WTC11 (cell line): ENCODE measurements at regions not wholly inside any gene's neighbourhood (a gene's known extent, or its start where the extent isn't known, plus 50 kb on each side); places are given as distances from the start of the nearest gene placed in this dataset.

ENCODE experiments used
- ATAC-seq: fragments of 200-7000 bp; cut with Tn5 transposase; 2 replicates; pipeline ENCODE4 v1.10.0; 2021; ENCODE audit warnings: mild to moderate bottlenecking, moderate library complexity
- CTCF ChIA-PET: fragments of 300-600 bp; sonication (Branson Sonifier 250); formaldehyde crosslinking; loops from one replicate; lab custom pipeline; 2021; ENCODE audit warnings: antibody characterized with exemption; lab: Charles Lee
- POLR2A ChIA-PET: fragments of 350-600 bp; sonication (Branson Sonifier 250); formaldehyde crosslinking; loops from one replicate; lab custom pipeline; 2021; ENCODE audit warnings: antibody characterized with exemption; lab: Charles Lee
- DNase-seq: peaks from one replicate; pipeline ENCODE4 v3.0.0; 2021; ENCODE audit warnings: low spot score
- H3K27ac Mint-ChIP-seq: 2 replicates; pipeline ENCODE4 v1.8.0; 2021; ENCODE audit warnings: mixed read lengths
- H3K27me3 Mint-ChIP-seq: 2 replicates; pipeline ENCODE4 v1.8.0; 2021; ENCODE audit warnings: low read depth, mild to moderate bottlenecking, moderate library complexity, mixed read lengths
- H3K36me3 Mint-ChIP-seq: 2 replicates; pipeline ENCODE4 v1.8.0; 2021; ENCODE audit warnings: mixed read lengths
- H3K4me1 Mint-ChIP-seq: 2 replicates; pipeline ENCODE4 v1.8.0; 2022; ENCODE audit warnings: mixed read lengths
- H3K4me3 Mint-ChIP-seq: 2 replicates; pipeline ENCODE4 v1.8.0; 2021; ENCODE audit warnings: mild to moderate bottlenecking, moderate library complexity, mixed read lengths
- H3K9me3 Mint-ChIP-seq: 2 replicates; pipeline ENCODE4 v1.8.0; 2021; ENCODE audit warnings: mixed read lengths
- AR ChIP-seq: fragments of 250-450 bp; sonication (Bioruptor Pico); IDR thresholded peaks from 2 replicates; pipeline ENCODE4 v1.9.0; 2021; ENCODE audit warnings: mild to moderate bottlenecking
- ARID4B ChIP-seq: sonication (generic); formaldehyde crosslinking; IDR thresholded peaks from 2 replicates; pipeline ENCODE4 v1.8.0; 2023; ENCODE audit warnings: missing genetic modification reagents, mild to moderate bottlenecking, borderline replicate concordance
- ATF3 ChIP-seq: sonication (generic); formaldehyde crosslinking; conservative IDR thresholded peaks from 2 replicates; pipeline ENCODE4 v1.8.1; 2022; ENCODE audit warnings: mild to moderate bottlenecking, missing genetic modification reagents
- E2F5 ChIP-seq: sonication (generic); formaldehyde crosslinking; IDR thresholded peaks from 2 replicates; pipeline ENCODE4 v1.8.1; 2022; ENCODE audit warnings: mild to moderate bottlenecking, moderate library complexity, missing genetic modification reagents
- HMGXB4 ChIP-seq: sonication (generic); formaldehyde crosslinking; IDR thresholded peaks from 2 replicates; pipeline ENCODE4 v1.8.1; 2023; ENCODE audit warnings: mild to moderate bottlenecking, moderate library complexity, missing genetic modification reagents
- MYBL2 ChIP-seq: sonication (generic); formaldehyde crosslinking; IDR thresholded peaks from 2 replicates; pipeline ENCODE4 v1.8.1; 2023; ENCODE audit warnings: mild to moderate bottlenecking, moderate library complexity, missing genetic modification reagents
- NFE2L1 ChIP-seq: sonication (generic); formaldehyde crosslinking; IDR thresholded peaks from 2 replicates; pipeline ENCODE4 v1.8.1; 2023; ENCODE audit warnings: missing genetic modification reagents
- RELA ChIP-seq: sonication (generic); formaldehyde crosslinking; IDR thresholded peaks from 2 replicates; pipeline ENCODE4 v1.8.1; 2022; ENCODE audit warnings: missing genetic modification reagents, mild to moderate bottlenecking, borderline replicate concordance
- RORB ChIP-seq: fragments of 250-450 bp; sonication (Bioruptor Pico); IDR thresholded peaks from 2 replicates; pipeline ENCODE4 v1.9.0; 2021; ENCODE audit warnings: mild to moderate bottlenecking
- SMAD4 ChIP-seq: sonication (generic); formaldehyde crosslinking; IDR thresholded peaks from 2 replicates; pipeline ENCODE4 v1.8.0; 2022; ENCODE audit warnings: mild to moderate bottlenecking, missing genetic modification reagents
- SP1 ChIP-seq: sonication (generic); formaldehyde crosslinking; conservative IDR thresholded peaks from 2 replicates; pipeline ENCODE4 v1.8.1; 2022; ENCODE audit warnings: missing genetic modification reagents
- USF1 ChIP-seq: sonication (generic); formaldehyde crosslinking; IDR thresholded peaks from 2 replicates; pipeline ENCODE4 v1.8.0; 2022; ENCODE audit warnings: mild to moderate bottlenecking, missing genetic modification reagents
- ZNF232 ChIP-seq: sonication (generic); formaldehyde crosslinking; IDR thresholded peaks from 2 replicates; pipeline ENCODE4 v1.8.0; 2022; ENCODE audit warnings: mild to moderate bottlenecking, missing genetic modification reagents
- ZNF317 ChIP-seq: sonication (generic); formaldehyde crosslinking; IDR thresholded peaks from 2 replicates; pipeline ENCODE4 v1.8.1; 2023; ENCODE audit warnings: low read depth, mild to moderate bottlenecking, moderate library complexity, missing genetic modification reagents, borderline replicate concordance
- ZNF671 ChIP-seq: fragments of 250-450 bp; sonication (Bioruptor Pico); IDR thresholded peaks from 2 replicates; pipeline ENCODE4 v1.8.0; 2021; ENCODE audit warnings: mild to moderate bottlenecking

- Mint-ChIP-seq H3K4me1 (peaks cover 34% of the 10 kb centered on the region), H3K4me3 (no peak overlapping the region), H3K9me3 (no peaks in the 10 kb centered on the region; the same call in 1 of the 2 replicates), H3K36me3 (no peaks in the 10 kb centered on the region), H3K27ac (peak overlapping the region; percentile 52), H3K27me3 (no peaks in the 10 kb centered on the region)
- ChIA-PET CTCF (no interaction called here), POLR2A (no interaction called here)
- no peak for TF ChIP-seq NFE2L1 (CRISPR knock-in tag)
- no peak for DNase-seq
- no peak for ATAC-seq
Measured at GRCh38 chr4:152064753-152065152, 303.9 kb upstream of the GATB start.

- Mint-ChIP-seq H3K9me3 (no peaks in the 10 kb centered on the region; the same call in 1 of the 2 replicates), H3K36me3 (no peaks in the 10 kb centered on the region), H3K27ac (no peak overlapping the region)
- no peak for DNase-seq
- no peak for TF ChIP-seq ZNF317 (CRISPR knock-in tag)
- TF ChIP-seq AR = no peak
- TF ChIP-seq HMGXB4 (CRISPR knock-in tag) = no peak
- no peak for TF ChIP-seq MYBL2 (CRISPR knock-in tag)
- no peak for TF ChIP-seq ZNF671 (CRISPR knock-in tag)
- TF ChIP-seq USF1 = no peak
- TF ChIP-seq RELA (CRISPR knock-in tag) = no peak
- no peak for TF ChIP-seq ARID4B (CRISPR knock-in tag)
- TF ChIP-seq, all 79 proteins: peak for 0
- POLR2A ChIA-PET = no interaction called here
- CTCF ChIA-PET = no interaction called here
- Mint-ChIP-seq H3K4me1 (peaks cover 39% of the 10 kb centered on the region), H3K27me3 (no peaks in the 10 kb centered on the region), H3K4me3 (no peak overlapping the region)
- no peak for ATAC-seq
Measured at GRCh38 chr4:152064282-152064681, 303.5 kb upstream of the GATB start.

GRCh38 chr4:152063621-152064240 is 302.9 kb upstream of the GATB start:
- no peak for DNase-seq
- CTCF ChIA-PET = no interaction called here
- no peak overlapping the region for H3K4me3 Mint-ChIP-seq

More at GRCh38 chr4:152063621-152064240, 302.9 kb upstream of the GATB start:
- H3K9me3 Mint-ChIP-seq = no peaks in the 10 kb centered on the region; the same call in 1 of the 2 replicates
- H3K4me1 Mint-ChIP-seq = peaks cover 42% of the 10 kb centered on the region
- H3K36me3 Mint-ChIP-seq = no peaks in the 10 kb centered on the region
- TF ChIP-seq ZNF232 (CRISPR knock-in tag) = no peak
- TF ChIP-seq SMAD4 (CRISPR knock-in tag) = no peak
- TF ChIP-seq E2F5 (CRISPR knock-in tag) = no peak
- TF ChIP-seq ATF3 (CRISPR knock-in tag) = no peak
- TF ChIP-seq RORB (CRISPR knock-in tag) = no peak
- TF ChIP-seq AR = no peak
- TF ChIP-seq SP1 (CRISPR knock-in tag) = no peak
- TF ChIP-seq, all 79 proteins: peak for 0
- Mint-ChIP-seq H3K27me3 (no peaks in the 10 kb centered on the region), H3K27ac (no peak overlapping the region)
- POLR2A ChIA-PET = no interaction called here
- peak; percentile 36 for ATAC-seq
